Activated naive CD4-positive, alpha-beta T cell treated with anti-CD3 and anti-CD28 coated beads, Interleukin-2, amount 50 U/mL, for 72 hours (primary cell): ENCODE measurements at regions not wholly inside any gene's neighbourhood (a gene's known extent, or its start where the extent isn't known, plus 50 kb on each side); places are given as distances from the start of the nearest gene placed in this dataset.

Source experiments
- ATAC-seq, 2 donors: fragments of 150-1000 bp; cut with Tn5 transposase; 2 replicates each; pipeline ENCODE4 v1.10.0; 2021; ENCODE audit warnings: mild to moderate bottlenecking in 2 of 2, moderate library complexity in 2 of 2
- DNase-seq, 2 donors: peaks; one replicate each; pipeline ENCODE4 v3.0.0; 2021 to 2022; ENCODE audit warnings: low spot score in 2 of 2
- H3K27ac Mint-ChIP-seq, 2 donors: one replicate each; pipeline ENCODE4 v1.8.0; 2022; ENCODE audit warnings: mild to moderate bottlenecking in 2 of 2, mixed read lengths in 2 of 2
- H3K36me3 Mint-ChIP-seq, 2 donors: one replicate each; pipeline ENCODE4 v1.8.0; 2022; ENCODE audit warnings: mixed read lengths in 2 of 2
- H3K9me3 Mint-ChIP-seq, 2 donors: one replicate each; pipeline ENCODE4 v1.8.0; 2022; ENCODE audit warnings: mixed read lengths in 2 of 2

GRCh38 chr11:39220069-39220468 lies 2239.4 kb downstream of the LRRC4C start:
- peaks cover 17% of the 10 kb centered on the region in 2 donors for H3K9me3 Mint-ChIP-seq
- H3K36me3 Mint-ChIP-seq: no peaks in the 10 kb centered on the region
- no peak for DNase-seq
- H3K27ac Mint-ChIP-seq: no peak overlapping the region
- no peak for ATAC-seq

GRCh38 chr11:39209981-39210380 lies 2249.5 kb downstream of the LRRC4C start:
- no peak overlapping the region for H3K27ac Mint-ChIP-seq
- H3K9me3 Mint-ChIP-seq: peaks cover 4 to 8% of the 10 kb centered on the region in 2 donors
- ATAC-seq: no peak
- H3K36me3 Mint-ChIP-seq: no peaks in the 10 kb centered on the region
- DNase-seq: no peak

- H3K9me3 Mint-ChIP-seq: peaks cover 0 to 3% of the 10 kb centered on the region in 2 donors
- DNase-seq (no peak), ATAC-seq (no peak)
- H3K27ac Mint-ChIP-seq: no peak overlapping the region
- no peaks in the 10 kb centered on the region for H3K36me3 Mint-ChIP-seq
These were observed 2254.0 kb downstream of the LRRC4C start for GRCh38 chr11:39205236-39205995.

GRCh38 chr11:39192671-39193070 lies 2266.8 kb downstream of the LRRC4C start:
- Mint-ChIP-seq H3K27ac (no peak overlapping the region), H3K9me3 (peaks cover 5 to 12% of the 10 kb centered on the region in 2 donors), H3K36me3 (peaks cover 0 to 6% of the 10 kb centered on the region in 2 donors)
- DNase-seq: no peak
- no peak for ATAC-seq

GRCh38 chr11:39190751-39191150 lies 2268.7 kb downstream of the LRRC4C start:
- no peak for ATAC-seq
- Mint-ChIP-seq H3K9me3 (peaks cover 12 to 17% of the 10 kb centered on the region in 2 donors), H3K36me3 (peaks cover 0 to 6% of the 10 kb centered on the region in 2 donors), H3K27ac (no peak overlapping the region)
- no peak for DNase-seq

- DNase-seq (no peak), ATAC-seq (no peak)
- Mint-ChIP-seq H3K36me3 (no peaks in the 10 kb centered on the region), H3K9me3 (peaks cover 16 to 21% of the 10 kb centered on the region in 2 donors), H3K27ac (no peak overlapping the region)
These were observed 2281.8 kb downstream of the LRRC4C start for GRCh38 chr11:39177678-39178077.

GRCh38 chr11:39174965-39175364 lies 2284.5 kb downstream of the LRRC4C start:
- DNase-seq (no peak), ATAC-seq (no peak)
- Mint-ChIP-seq H3K36me3 (no peaks in the 10 kb centered on the region), H3K9me3 (peaks cover 25 to 31% of the 10 kb centered on the region in 2 donors), H3K27ac (no peak overlapping the region)

- H3K9me3 Mint-ChIP-seq: peaks cover 25 to 31% of the 10 kb centered on the region in 2 donors
- ATAC-seq: no peak
- no peak overlapping the region for H3K27ac Mint-ChIP-seq
- DNase-seq: no peak
- no peaks in the 10 kb centered on the region for H3K36me3 Mint-ChIP-seq
These were observed 2285.3 kb downstream of the LRRC4C start for GRCh38 chr11:39174196-39174595.

- Mint-ChIP-seq H3K27ac (no peak overlapping the region), H3K9me3 (no peaks in the 10 kb centered on the region), H3K36me3 (no peaks in the 10 kb centered on the region)
- ATAC-seq (no peak), DNase-seq (no peak)
These were observed 2294.4 kb downstream of the LRRC4C start for GRCh38 chr11:39165021-39165420.

GRCh38 chr11:39149214-39149613 lies 2310.2 kb downstream of the LRRC4C start:
- Mint-ChIP-seq H3K27ac (no peak overlapping the region), H3K9me3 (peaks cover 16 to 18% of the 10 kb centered on the region in 2 donors), H3K36me3 (peaks cover 0 to 8% of the 10 kb centered on the region in 2 donors)
- DNase-seq: no peak
- no peak for ATAC-seq

GRCh38 chr11:39145346-39145745 lies 2314.1 kb downstream of the LRRC4C start:
- DNase-seq: no peak
- Mint-ChIP-seq H3K36me3 (peaks cover 0 to 8% of the 10 kb centered on the region in 2 donors), H3K9me3 (peaks cover 14 to 15% of the 10 kb centered on the region in 2 donors), H3K27ac (no peak overlapping the region)
- no peak for ATAC-seq

- ATAC-seq (no peak), DNase-seq (no peak)
- Mint-ChIP-seq H3K9me3 (peaks cover 7 to 13% of the 10 kb centered on the region in 2 donors), H3K27ac (no peak overlapping the region), H3K36me3 (peaks cover 0 to 4% of the 10 kb centered on the region in 2 donors)
These were observed 2314.9 kb downstream of the LRRC4C start for GRCh38 chr11:39144351-39145130.

- no peaks in the 10 kb centered on the region for H3K36me3 Mint-ChIP-seq
- ATAC-seq (no peak), DNase-seq (no peak)
- H3K9me3 Mint-ChIP-seq: peaks cover 13 to 33% of the 10 kb centered on the region in 2 donors
- H3K27ac Mint-ChIP-seq: no peak overlapping the region
These were observed 2319.9 kb downstream of the LRRC4C start for GRCh38 chr11:39139581-39139980.

- H3K36me3 Mint-ChIP-seq: no peaks in the 10 kb centered on the region
- ATAC-seq (no peak), DNase-seq (no peak)
- no peak overlapping the region for H3K27ac Mint-ChIP-seq
- peaks cover 23 to 24% of the 10 kb centered on the region in 2 donors for H3K9me3 Mint-ChIP-seq
These were observed 2338.6 kb downstream of the LRRC4C start for GRCh38 chr11:39120890-39121289.

- Mint-ChIP-seq H3K36me3 (no peaks in the 10 kb centered on the region), H3K9me3 (peaks cover 13 to 23% of the 10 kb centered on the region in 2 donors), H3K27ac (no peak overlapping the region)
- ATAC-seq (no peak), DNase-seq (no peak)
These were observed 2345.8 kb downstream of the LRRC4C start for GRCh38 chr11:39113606-39114005.

GRCh38 chr11:39102236-39102635 lies 2357.2 kb downstream of the LRRC4C start:
- H3K36me3 Mint-ChIP-seq: peaks cover 0 to 13% of the 10 kb centered on the region in 2 donors
- H3K9me3 Mint-ChIP-seq: peaks cover 18 to 31% of the 10 kb centered on the region in 2 donors
- DNase-seq (no peak), ATAC-seq (no peak)
- H3K27ac Mint-ChIP-seq: no peak overlapping the region

GRCh38 chr11:39078465-39078864 lies 2381.0 kb downstream of the LRRC4C start:
- no peaks in the 10 kb centered on the region for H3K36me3 Mint-ChIP-seq
- peaks cover 8 to 20% of the 10 kb centered on the region in 2 donors for H3K9me3 Mint-ChIP-seq
- H3K27ac Mint-ChIP-seq: no peak overlapping the region
- ATAC-seq (no peak), DNase-seq (no peak)
